SK-N-DZ (cell line): ENCODE measurements at regions not wholly inside any gene's neighbourhood (a gene's known extent, or its start where the extent isn't known, plus 50 kb on each side); places are given as distances from the start of the nearest gene placed in this dataset.

ENCODE experiments used
- DNase-seq: peaks from one replicate; pipeline ENCODE4 v3.0.0-alpha.2; 2015; ENCODE audit warnings: low spot score
- small RNA-seq, 2 experiments: library from RNA; depleted of rRNA; stranded (forward); fragments of <200 nt; gene quantifications; one replicate each; pipeline ENCODE3, GENCODE V24; 2014

- DNase-seq, result no peak
Measured at GRCh38 chr9:104027295-104027694, 66.8 kb upstream of the SMC2 start.

GRCh38 chr9:104028827-104029226 lies 65.3 kb upstream of the SMC2 start:
- no peak for DNase-seq

Small RNAs in the stretch of these regions (small RNA-seq; reads per million reads assigned to genes)
- 0 reads per million in 2 experiments for gene RNA5SP291
